Suprapubic skin (tissue), 4 donors: ENCODE measurements at regions not wholly inside any gene's neighbourhood (a gene's known extent, or its start where the extent isn't known, plus 50 kb on each side); places are given as distances from the start of the nearest gene placed in this dataset.

Experiments
- CTCF ChIP-seq, 2 donors: fragments of 200-600 bp in 1 of 2; fragments of 450-650 bp in 1 of 2; sonication (generic) in 1 of 2; IDR thresholded peaks; one replicate each; pipeline ENCODE4 v1.5.1; 2016 to 2019; ENCODE audit warnings: antibody characterized with exemption in 2 of 2, mild to moderate bottlenecking in 1 of 2, moderate library complexity in 1 of 2
- EP300 ChIP-seq: sonication (generic); formaldehyde crosslinking; IDR thresholded peaks from one replicate; pipeline ENCODE4 v1.6.1; 2017; ENCODE audit warnings: antibody characterized with exemption
- POLR2A ChIP-seq, 2 donors: fragments of 450-650 bp; IDR thresholded peaks; one replicate each; pipeline ENCODE4 v1.6.1; 2017; ENCODE audit warnings: antibody characterized with exemption in 2 of 2, mild to moderate bottlenecking in 2 of 2, moderate library complexity in 2 of 2
- POLR2AphosphoS5 ChIP-seq, 3 donors: sonication (generic); formaldehyde crosslinking; IDR thresholded peaks; one replicate each; pipeline ENCODE4 v1.6.1; 2017; ENCODE audit warnings: antibody characterized with exemption in 3 of 3

- TF ChIP-seq CTCF (IDR thresholded peaks at IDR 0.05): no peak
- TF ChIP-seq POLR2A (IDR thresholded peaks at IDR 0.05): no peak
- TF ChIP-seq EP300: no peak
- no peak for TF ChIP-seq POLR2AphosphoS5 (IDR thresholded peaks at IDR 0.05)
Measured at GRCh38 chr2:39604866-39605265, 60.9 kb upstream of the TMEM178A start.
